ENCODE measurements at regions not wholly inside any gene's neighbourhood (a gene's known extent, or its start where the extent isn't known, plus 50 kb on each side); places are given as distances from the start of the nearest gene placed in this dataset.

DNA sequence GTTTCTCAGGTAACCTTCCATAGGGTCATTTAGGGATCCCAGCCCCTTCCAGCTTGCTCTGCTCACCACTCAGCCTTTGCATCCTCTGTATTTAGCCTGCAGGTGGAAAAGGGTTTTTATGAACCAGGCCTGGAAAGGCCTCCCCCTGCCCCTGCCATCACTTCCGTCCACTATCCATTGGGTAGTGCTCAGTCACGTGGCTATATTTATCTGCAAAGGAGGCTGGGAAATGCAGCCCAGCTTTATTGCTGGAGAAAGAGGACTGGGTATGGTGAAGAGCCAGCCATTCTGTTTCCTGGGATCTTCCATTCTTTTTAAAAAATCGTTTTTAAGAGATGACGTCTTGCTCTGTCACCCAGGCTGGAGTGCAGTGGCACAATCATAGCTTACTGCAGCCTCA, 87.0 kb upstream of the MAP1LC3B2 start:
- TF ChIP-seq, protein P1, sequence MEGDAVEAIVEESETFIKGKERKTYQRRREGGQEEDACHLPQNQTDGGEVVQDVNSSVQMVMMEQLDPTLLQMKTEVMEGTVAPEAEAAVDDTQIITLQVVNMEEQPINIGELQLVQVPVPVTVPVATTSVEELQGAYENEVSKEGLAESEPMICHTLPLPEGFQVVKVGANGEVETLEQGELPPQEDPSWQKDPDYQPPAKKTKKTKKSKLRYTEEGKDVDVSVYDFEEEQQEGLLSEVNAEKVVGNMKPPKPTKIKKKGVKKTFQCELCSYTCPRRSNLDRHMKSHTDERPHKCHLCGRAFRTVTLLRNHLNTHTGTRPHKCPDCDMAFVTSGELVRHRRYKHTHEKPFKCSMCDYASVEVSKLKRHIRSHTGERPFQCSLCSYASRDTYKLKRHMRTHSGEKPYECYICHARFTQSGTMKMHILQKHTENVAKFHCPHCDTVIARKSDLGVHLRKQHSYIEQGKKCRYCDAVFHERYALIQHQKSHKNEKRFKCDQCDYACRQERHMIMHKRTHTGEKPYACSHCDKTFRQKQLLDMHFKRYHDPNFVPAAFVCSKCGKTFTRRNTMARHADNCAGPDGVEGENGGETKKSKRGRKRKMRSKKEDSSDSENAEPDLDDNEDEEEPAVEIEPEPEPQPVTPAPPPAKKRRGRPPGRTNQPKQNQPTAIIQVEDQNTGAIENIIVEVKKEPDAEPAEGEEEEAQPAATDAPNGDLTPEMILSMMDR (IDR thresholded peaks at IDR 0.05; ENCODE audit: low read depth, low read length) = no peak
- TF ChIP-seq EZH2phosphoT487 (IDR thresholded peaks at IDR 0.05; ENCODE audit: low read depth) = no peak

All from OCI-LY3 (cell line).